A673 (cell line): ENCODE measurements at regions not wholly inside any gene's neighbourhood (a gene's known extent, or its start where the extent isn't known, plus 50 kb on each side); places are given as distances from the start of the nearest gene placed in this dataset.

Experiments used
- BruUV-seq: library from RNA; stranded (reverse); fragments of 400-500 nt; replicated peaks from 2 replicates; lab custom pipeline; 2021; lab: Mats Ljungman, UMichigan
- CTCF ChIA-PET: fragments of 300-600 bp; sonication (Branson Sonifier 250); formaldehyde crosslinking; loops from one replicate; lab custom pipeline; 2022; ENCODE audit warnings: antibody characterized with exemption; lab: Charles Lee
- POLR2A ChIA-PET: fragments of 300-600 bp; sonication (Branson Sonifier 250); formaldehyde crosslinking; loops from one replicate; lab custom pipeline; 2022; ENCODE audit warnings: antibody characterized with exemption; ENCODE audit not compliant: low non-redundant PET; lab: Charles Lee
- DNase-seq: peaks from one replicate; pipeline ENCODE4 v3.0.0-alpha.2; 2015; ENCODE audit warnings: low spot score
- H3K27ac ChIP-seq: fragments of 200-600 bp; sonication (generic); 2 replicates; pipeline ENCODE4 v1.5.1; 2016; ENCODE audit warnings: mixed run types, low read depth, mild to moderate bottlenecking, mixed read lengths, antibody characterized with exemption, low read length; ENCODE audit not compliant: poor library complexity, severe bottlenecking
- H3K27me3 ChIP-seq: fragments of 200-600 bp; sonication (generic); replicated peaks from 2 replicates; pipeline ENCODE4 v1.6.1; 2017; ENCODE audit warnings: mixed run types, low read depth, mild to moderate bottlenecking, mixed read lengths, antibody characterized with exemption, low read length; ENCODE audit not compliant: insufficient read depth, poor library complexity
- H3K36me3 ChIP-seq: fragments of 200-600 bp; sonication (generic); 2 replicates; pipeline ENCODE4 v1.6.1; 2016; ENCODE audit warnings: mixed run types, mild to moderate bottlenecking, mixed read lengths, antibody characterized with exemption, low read length; ENCODE audit not compliant: insufficient read depth, poor library complexity, severe bottlenecking
- H3K4me1 ChIP-seq: fragments of 200-600 bp; sonication (generic); 2 replicates; pipeline ENCODE4 v1.6.1; 2017; ENCODE audit warnings: mixed run types, mild to moderate bottlenecking, mixed read lengths, antibody characterized with exemption, low read length; ENCODE audit not compliant: insufficient read depth, poor library complexity, severe bottlenecking
- H3K4me3 ChIP-seq: fragments of 200-600 bp; sonication (generic); 2 replicates; pipeline ENCODE4 v1.5.1; 2016; ENCODE audit warnings: low read depth, mixed run types, mild to moderate bottlenecking, mixed read lengths, low read length; ENCODE audit not compliant: poor library complexity, severe bottlenecking
- H3K9me3 ChIP-seq: fragments of 200-600 bp; sonication (generic); 2 replicates; pipeline ENCODE4 v1.6.1; 2016; ENCODE audit warnings: mixed run types, low read depth, mild to moderate bottlenecking, mixed read lengths, antibody characterized with exemption, low read length; ENCODE audit not compliant: poor library complexity, severe bottlenecking
- EZH2 ChIP-seq: fragments of 200-600 bp; sonication (generic); IDR thresholded peaks from 2 replicates; pipeline ENCODE4 v1.6.1; 2017; ENCODE audit warnings: borderline replicate concordance, low read depth, mild to moderate bottlenecking, mixed read lengths, antibody characterized with exemption, low read length; ENCODE audit not compliant: poor library complexity, severe bottlenecking
- intact Hi-C: fragments of 100-400 bp; cut with micrococcal nuclease; formaldehyde crosslinking; loops from one replicate; pipeline ENCODE4 v1.10.0; 2022; ENCODE audit not compliant: unreplicated experiment
- TF ChIP-seq, protein P1 (sequence below): fragments of 300-800, 200-600 bp; sonication (generic); conservative IDR thresholded peaks from 2 replicates; pipeline ENCODE4 v1.5.1; 2017; ENCODE audit warnings: low read depth, mild to moderate bottlenecking, antibody characterized with exemption, low read length, moderate library complexity, mixed read lengths

DNA sequence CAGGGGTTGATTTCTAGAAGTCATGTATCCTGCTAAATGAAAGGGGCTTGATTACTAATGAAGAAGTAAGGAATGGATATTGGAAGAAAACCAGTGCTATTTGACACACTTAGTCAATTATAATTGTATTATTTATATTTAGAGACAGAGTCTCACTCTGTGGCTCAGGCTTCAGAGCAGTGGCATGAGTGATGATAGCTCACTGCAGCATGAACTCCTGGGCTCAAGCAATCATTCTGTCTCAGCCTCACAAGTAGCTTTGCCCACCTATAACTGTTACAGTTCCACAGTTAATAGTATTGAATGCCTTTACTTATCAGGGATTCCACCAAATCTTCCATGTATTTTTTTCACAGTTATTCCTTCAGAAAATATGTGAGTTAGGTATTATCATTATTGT, 432.0 kb upstream of the TGFBR2 start:
- BruUV-seq = no TSS peak
- CTCF ChIA-PET = interaction anchor here (1.6 kb wide), 1 partner anchor 23 kb away, joined by 3 read pairs; no protein-coding TSS in a partner anchor
- intact Hi-C loops = no loop called here

DNA sequence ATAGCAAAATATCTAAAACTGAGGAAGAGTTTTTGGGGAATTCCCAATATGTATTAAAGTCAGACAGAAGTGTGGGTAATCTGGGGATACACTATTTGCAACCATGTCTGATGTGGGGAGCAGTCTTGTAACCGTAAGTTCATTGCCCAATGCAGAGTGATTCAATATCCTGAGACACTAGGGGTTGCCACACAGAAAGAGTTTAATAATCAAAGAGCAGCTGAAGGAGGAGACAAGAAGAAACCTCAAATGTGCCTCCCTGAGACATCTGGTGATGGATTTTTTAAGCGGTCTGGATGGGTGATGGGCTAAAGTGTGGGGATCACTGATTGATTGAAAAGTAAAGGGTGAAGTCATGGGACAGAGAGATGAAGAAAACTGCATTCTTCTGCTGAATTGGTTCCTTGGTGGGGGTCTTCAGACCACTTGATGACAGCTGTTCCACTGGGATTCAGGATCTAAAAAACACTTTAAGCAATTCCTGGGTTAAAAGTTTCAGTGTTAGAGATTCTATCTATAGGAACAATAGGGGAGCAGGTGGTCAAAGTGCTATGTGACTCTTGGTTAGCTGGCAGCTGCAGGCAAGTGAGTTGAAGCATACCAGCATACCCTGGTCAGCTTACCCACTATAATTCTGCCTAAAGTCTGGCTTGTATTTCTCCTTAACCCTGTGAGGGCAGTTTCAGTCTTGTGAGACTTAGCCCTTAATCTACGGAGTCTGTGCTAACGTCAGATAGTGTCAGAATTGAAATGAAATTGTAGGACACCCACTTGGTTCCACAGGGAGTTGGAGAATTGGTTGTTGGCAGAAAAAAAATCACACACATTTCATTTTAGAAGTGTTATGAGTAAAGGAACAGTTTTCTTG, 425.9 kb upstream of the TGFBR2 start:
- CTCF ChIA-PET = no interaction called here

More for the DNA sequence above, 432.0 kb upstream of the TGFBR2 start:
- POLR2A ChIA-PET = no interaction called here
- H3K27me3 ChIP-seq = no peaks in the 10 kb centered on the region
- H3K36me3 ChIP-seq = no peaks in the 10 kb centered on the region
- TF ChIP-seq EZH2 = no peak
- TF ChIP-seq, protein P1, sequence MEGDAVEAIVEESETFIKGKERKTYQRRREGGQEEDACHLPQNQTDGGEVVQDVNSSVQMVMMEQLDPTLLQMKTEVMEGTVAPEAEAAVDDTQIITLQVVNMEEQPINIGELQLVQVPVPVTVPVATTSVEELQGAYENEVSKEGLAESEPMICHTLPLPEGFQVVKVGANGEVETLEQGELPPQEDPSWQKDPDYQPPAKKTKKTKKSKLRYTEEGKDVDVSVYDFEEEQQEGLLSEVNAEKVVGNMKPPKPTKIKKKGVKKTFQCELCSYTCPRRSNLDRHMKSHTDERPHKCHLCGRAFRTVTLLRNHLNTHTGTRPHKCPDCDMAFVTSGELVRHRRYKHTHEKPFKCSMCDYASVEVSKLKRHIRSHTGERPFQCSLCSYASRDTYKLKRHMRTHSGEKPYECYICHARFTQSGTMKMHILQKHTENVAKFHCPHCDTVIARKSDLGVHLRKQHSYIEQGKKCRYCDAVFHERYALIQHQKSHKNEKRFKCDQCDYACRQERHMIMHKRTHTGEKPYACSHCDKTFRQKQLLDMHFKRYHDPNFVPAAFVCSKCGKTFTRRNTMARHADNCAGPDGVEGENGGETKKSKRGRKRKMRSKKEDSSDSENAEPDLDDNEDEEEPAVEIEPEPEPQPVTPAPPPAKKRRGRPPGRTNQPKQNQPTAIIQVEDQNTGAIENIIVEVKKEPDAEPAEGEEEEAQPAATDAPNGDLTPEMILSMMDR = no peak
- no peaks in the 10 kb centered on the region for H3K9me3 ChIP-seq
- no peak for DNase-seq
- no peaks in the 10 kb centered on the region for H3K4me1 ChIP-seq
- no peak overlapping the region for H3K27ac ChIP-seq
- H3K4me3 ChIP-seq = no peak overlapping the region

DNA sequence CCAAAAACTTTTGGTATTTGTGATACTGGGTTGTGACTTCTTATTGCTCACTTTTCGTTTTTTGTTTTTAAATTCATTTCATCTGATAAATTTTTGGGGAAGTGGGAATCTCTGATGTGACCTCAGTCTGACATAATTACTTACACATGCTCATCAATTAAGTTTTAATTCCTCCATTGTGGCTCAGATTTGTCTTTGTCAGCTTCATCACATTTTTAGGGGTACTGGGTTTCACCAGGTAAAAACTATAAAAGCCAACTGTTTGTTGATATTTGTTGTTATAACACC, 425.3 kb upstream of the TGFBR2 start:
- no peak for TF ChIP-seq EZH2
- TF ChIP-seq, protein P1 = no peak
- POLR2A ChIA-PET = no interaction called here
- no TSS peak for BruUV-seq

More for the DNA sequence above, 425.9 kb upstream of the TGFBR2 start:
- Histone ChIP-seq H3K27ac (no peak overlapping the region), H3K27me3 (no peaks in the 10 kb centered on the region), H3K9me3 (no peaks in the 10 kb centered on the region), H3K4me3 (no peak overlapping the region), H3K36me3 (no peaks in the 10 kb centered on the region), H3K4me1 (peaks cover 6% of the 10 kb centered on the region)
- BruUV-seq = no TSS peak
- POLR2A ChIA-PET = no interaction called here
- intact Hi-C loops = no loop called here
- DNase-seq = no peak
- no peak for TF ChIP-seq EZH2
- TF ChIP-seq, protein P1 = no peak

More for the DNA sequence above, 425.3 kb upstream of the TGFBR2 start:
- CTCF ChIA-PET = no interaction called here
- intact Hi-C loops = no loop called here
- no peak for DNase-seq
- Histone ChIP-seq H3K9me3 (no peaks in the 10 kb centered on the region), H3K4me3 (no peak overlapping the region), H3K4me1 (peaks cover 6% of the 10 kb centered on the region), H3K27ac (no peak overlapping the region), H3K27me3 (no peaks in the 10 kb centered on the region), H3K36me3 (no peaks in the 10 kb centered on the region)
